ENCODE measurements at regions not wholly inside any gene's neighbourhood (a gene's known extent, or its start where the extent isn't known, plus 50 kb on each side); places are given as distances from the start of the nearest gene placed in this dataset.

- no peak for DNase-seq (ENCODE audit: low spot score)
These were observed 542.1 kb downstream of the TCERG1L start for GRCh38 chr10:130769146-130770017.

- DNase-seq (ENCODE audit: low spot score) = no peak
These were observed 541.4 kb downstream of the TCERG1L start for GRCh38 chr10:130770018-130770630.

GRCh38 chr10:130771491-130771946, 540.0 kb downstream of the TCERG1L start:
- no peak for DNase-seq (ENCODE audit: low spot score)

GRCh38 chr10:130772056-130772455, 539.5 kb downstream of the TCERG1L start:
- no peak for DNase-seq (ENCODE audit: low spot score)

- DNase-seq (ENCODE audit: low spot score) = no peak
These were observed 538.8 kb downstream of the TCERG1L start for GRCh38 chr10:130772676-130773075.

- no peak for DNase-seq (ENCODE audit: low spot score)
These were observed 537.6 kb downstream of the TCERG1L start for GRCh38 chr10:130773941-130774340.

GRCh38 chr10:130774871-130775270, 536.6 kb downstream of the TCERG1L start:
- DNase-seq (ENCODE audit: low spot score) = no peak

DNA sequence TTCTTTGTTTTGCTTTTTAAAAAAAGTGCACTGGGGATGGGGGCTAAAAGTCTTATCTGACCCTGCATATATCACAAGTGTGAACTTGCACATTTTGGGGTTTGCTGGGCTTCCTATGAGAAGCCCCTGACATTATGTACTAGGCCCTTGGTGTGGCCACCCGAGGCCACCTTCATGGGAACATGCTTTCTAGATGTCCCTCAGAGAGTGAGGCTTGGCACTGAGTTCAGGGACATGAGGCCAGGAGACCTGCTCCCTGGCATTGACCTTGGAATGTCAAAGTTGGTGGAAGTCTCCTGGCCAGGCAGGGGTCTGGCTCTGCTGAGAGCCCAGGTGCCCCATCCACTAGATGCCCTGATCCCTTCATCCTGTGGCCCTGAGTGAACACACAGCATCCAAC, 536.2 kb downstream of the TCERG1L start:
- DNase-seq (ENCODE audit: low spot score) = no peak

DNA sequence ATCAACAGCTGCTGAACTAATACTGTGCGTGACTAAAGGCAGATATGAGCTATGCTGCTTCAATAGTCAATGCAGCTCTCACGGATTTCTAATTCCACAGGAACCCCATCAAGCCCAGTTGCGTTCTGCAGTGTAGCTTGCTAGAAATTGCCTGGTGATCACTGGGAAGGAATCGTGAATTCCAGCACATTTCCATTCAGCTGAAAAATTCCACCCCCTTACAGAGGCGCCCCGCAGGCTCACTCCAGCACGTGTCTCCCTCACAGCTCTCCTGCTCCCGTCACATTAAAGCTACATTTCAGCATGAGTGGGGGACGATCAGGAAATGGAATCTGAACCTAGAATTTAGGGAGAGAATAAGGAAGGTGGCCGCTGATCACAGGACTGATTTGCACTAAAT, 534.8 kb downstream of the TCERG1L start:
- no peak for DNase-seq (ENCODE audit: low spot score)

GRCh38 chr10:130777507-130778165, 533.9 kb downstream of the TCERG1L start:
- no peak for DNase-seq (ENCODE audit: low spot score)

DNA sequence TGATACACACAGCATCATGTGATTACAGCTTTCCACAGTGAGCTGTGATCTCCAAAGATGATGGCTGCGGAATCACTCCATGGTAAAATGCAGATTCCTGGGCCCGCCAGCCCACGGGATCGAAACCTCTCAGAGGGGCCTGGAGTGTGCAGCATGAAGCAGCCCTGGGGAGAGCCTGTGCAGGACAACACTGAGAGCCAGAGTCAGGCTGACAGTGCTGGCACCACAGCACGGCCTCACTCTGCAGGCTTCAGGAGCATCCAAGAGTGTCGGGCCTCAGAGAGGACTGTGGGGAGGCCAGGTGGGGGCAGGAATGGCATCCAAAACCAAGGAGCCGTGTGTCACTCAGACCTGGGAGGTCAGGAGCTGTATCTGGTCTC, 533.4 kb downstream of the TCERG1L start:
- no peak for DNase-seq (ENCODE audit: low spot score)

DNA sequence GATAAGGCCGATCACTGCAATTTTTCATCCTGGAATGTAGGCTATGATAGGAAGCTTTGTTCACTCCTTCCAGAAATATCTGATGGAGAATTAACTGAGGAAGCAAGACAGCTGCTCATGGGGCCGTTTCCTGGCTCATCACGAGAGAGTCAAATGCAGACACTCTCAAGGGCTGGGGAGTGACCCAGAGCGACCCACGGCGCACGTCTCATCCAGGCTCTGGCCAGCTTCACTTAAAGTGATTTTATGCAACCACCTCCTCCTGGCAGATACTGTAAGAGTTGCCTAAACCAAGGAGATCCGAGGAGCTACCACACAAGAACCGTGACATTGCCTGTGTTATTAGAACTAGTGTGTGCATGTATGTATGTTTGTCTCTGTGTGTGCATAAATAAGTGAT, 530.8 kb downstream of the TCERG1L start:
- DNase-seq (ENCODE audit: low spot score) = no peak

DNA sequence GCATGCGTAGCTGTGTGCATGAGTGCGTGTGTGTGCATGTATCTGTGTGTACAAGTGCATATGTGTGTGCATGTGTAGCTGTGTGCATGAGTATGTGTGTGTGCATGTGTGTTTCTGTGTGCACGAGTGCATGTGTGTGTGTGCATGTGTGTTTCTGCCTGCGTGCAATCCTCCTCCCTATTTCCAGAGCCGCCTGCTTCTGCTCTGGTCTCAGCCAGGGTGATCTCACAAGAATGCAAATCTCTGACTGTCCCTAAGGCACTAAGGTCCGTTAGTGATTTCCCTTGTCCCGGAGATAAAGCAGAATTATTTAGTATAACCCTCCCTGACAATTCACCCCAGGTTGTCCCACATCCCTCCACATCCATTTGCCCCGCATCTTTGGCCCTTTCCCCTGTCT, 530.3 kb downstream of the TCERG1L start:
- DNase-seq (ENCODE audit: low spot score) = no peak

DNA sequence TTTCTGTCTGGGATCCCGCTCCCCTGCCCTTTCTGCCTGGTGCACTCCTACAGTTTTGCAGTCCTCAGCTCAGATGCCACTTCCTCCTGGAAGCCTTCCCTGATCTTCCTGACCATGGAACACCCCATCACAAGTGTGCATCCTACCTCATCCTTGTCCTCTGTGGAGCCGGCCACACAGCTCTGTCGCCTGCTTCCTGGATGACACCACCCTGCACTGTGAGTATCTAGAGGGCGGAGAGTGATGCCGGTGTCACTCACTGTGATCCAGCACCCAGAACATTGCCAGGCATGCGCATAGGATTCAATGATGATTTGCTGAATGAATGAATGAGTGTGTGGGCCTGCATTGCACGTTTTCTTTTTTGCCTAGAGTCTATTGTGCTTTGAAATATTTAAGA, 529.9 kb downstream of the TCERG1L start:
- no peak for DNase-seq (ENCODE audit: low spot score)

DNA sequence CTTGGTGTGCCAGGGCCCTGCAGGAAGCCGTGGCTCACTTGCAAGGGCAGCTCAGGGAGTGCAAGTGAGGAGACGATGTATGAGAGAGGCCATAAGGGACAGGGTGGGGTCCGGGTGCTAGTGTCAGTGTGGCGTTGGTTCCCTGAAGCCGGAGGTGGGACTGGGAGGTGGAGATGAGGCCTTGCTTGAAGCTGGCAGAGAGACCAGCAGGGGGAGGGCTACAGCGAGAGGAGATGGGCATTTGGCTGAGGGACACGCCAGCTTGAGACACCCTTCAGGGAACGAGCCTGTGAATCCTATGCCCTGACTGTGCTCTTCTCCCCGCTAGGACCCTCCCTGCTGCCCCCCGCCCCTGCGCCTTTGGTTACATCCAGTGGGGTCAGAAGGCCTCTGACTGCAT, 529.1 kb downstream of the TCERG1L start:
- no peak for DNase-seq (ENCODE audit: low spot score)

DNA sequence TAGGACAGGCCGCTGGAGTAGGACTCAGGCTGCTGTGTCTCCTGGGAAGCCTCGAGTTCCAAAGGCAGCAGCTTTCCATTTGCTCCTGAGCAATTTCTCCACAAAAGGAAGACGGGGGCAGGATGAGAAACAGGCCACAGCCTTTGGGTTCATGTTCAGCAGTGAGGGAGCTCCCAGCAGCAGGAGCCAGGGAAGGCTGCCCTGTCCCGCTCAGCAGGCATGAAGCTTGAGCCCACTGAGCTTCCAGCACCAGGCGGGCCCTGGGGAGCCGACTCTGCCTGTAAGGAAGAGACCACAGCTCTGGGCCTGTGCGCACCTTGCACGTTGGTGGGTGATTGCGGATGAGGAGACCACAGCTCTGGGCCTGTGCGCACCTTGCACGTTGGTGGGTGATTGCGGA, 527.2 kb downstream of the TCERG1L start:
- DNase-seq (ENCODE audit: low spot score) = no peak

- no peak for DNase-seq (ENCODE audit: low spot score)
These were observed 525.1 kb downstream of the TCERG1L start for GRCh38 chr10:130786365-130786966.

DNA sequence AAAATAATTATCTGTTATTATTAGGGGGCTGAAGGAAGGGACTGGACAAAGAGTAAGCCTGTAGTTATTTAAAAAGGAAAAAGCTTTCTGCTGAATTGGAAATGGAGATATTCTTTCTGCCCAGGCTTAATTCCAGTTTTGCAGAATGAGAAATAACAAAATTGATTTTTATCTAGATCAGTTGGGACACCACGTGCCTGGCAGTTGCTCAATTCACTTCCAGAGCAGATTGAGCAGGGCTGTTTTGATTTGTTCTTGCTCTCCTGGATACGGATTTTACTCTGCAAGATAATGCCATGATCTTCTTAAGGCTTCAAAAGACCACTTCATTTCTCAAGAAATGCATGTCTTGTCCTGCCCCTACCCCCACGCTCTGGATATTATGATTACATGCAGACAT, 524.3 kb downstream of the TCERG1L start:
- no peak for DNase-seq (ENCODE audit: low spot score)

- DNase-seq (ENCODE audit: low spot score) = no peak
These were observed 523.7 kb downstream of the TCERG1L start for GRCh38 chr10:130787821-130788220.

DNA sequence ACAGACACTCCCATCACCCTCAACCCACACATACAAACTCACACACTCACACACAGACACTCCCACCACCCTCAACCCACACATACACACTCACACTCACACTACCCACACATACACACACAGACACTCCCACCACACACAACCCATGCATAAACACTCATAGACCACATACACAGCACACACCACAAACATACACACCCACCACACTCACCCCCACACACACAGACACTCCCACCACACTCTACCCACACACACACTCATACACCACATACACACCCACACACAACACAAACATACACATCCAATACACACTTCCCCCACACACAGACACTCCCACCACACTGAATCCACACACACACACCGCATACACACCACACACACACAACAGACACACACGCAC, 521.2 kb downstream of the TCERG1L start:
- no peak for DNase-seq (ENCODE audit: low spot score)

GRCh38 chr10:130792096-130792845, 519.2 kb downstream of the TCERG1L start:
- DNase-seq (ENCODE audit: low spot score) = no peak

DNA sequence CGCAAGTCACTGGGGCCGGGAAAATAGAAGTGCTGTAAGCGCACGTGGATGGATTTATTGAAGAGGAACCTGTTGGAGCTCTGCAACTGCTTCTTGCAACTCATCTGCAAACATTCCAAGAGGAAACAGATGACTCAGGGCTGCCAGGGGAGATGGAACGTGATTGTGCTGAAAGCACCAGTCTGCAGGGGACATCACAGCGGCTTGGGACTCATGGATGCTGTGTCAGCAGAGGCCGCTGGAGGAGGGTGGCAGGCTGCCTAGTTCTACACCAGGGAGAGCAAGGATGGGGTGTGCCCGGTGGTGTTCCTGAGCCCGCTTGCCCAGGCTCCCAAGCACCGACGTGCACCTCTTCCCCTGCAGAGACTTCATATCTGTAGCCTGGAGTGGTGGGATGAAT, 515.7 kb downstream of the TCERG1L start:
- DNase-seq (ENCODE audit: low spot score) = no peak

All from H4 (cell line).